PFSK-1 (cell line): ENCODE measurements at regions not wholly inside any gene's neighbourhood (a gene's known extent, or its start where the extent isn't known, plus 50 kb on each side); places are given as distances from the start of the nearest gene placed in this dataset.

Experiments used
- POLR2AphosphoS5 ChIP-seq: IDR thresholded peaks from 2 replicates; pipeline ENCODE4 v1.6.1; 2012; ENCODE audit warnings: low read depth, mild to moderate bottlenecking, control low read depth, low read length, moderate library complexity
- REST ChIP-seq, 2 experiments: IDR thresholded peaks; 2 replicates each; pipeline versions ENCODE4 v1.6.1 to v1.8.0; 2011 to 2012; ENCODE audit warnings: low read depth in 2 of 2, low read length in 2 of 2, control low read depth in 1 of 2, inconsistent platforms in 1 of 2, mild to moderate bottlenecking in 1 of 2, moderate library complexity in 1 of 2; ENCODE audit not compliant: insufficient read depth in 1 of 2
- TAF1 ChIP-seq: IDR thresholded peaks from 2 replicates; pipeline ENCODE4 v1.6.1; 2012; ENCODE audit warnings: low read length, control low read depth, borderline replicate concordance; ENCODE audit not compliant: insufficient read depth

DNA sequence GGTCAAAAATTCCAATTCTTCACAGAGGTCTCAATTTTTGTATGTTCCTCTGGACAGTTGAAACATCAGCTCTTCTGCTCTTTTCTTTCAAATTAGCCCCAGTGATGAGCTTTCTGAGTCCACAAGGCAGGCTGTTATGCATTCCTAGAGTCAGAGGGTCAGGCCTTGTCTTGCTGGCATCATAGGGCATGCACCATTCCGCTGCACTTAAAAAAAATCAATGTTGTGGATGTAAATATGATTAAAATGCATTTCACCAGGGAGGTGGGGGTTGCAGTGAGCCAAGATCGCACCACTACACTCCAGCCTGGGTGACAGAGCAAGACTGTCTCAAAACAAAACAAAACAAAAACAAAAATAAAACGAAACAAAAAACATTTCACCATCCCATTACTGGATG lies 465.3 kb downstream of the EIPR1 start:
- TF ChIP-seq TAF1 (no peak), POLR2AphosphoS5 (no peak), REST (IDR thresholded peaks at IDR 0.05; ENCODE audit: insufficient read depth in 1 of 2, low read depth in 2 of 2, low read length in 2 of 2) (no peak)
